ENCODE measurements at regions not wholly inside any gene's neighbourhood (a gene's known extent, or its start where the extent isn't known, plus 50 kb on each side); places are given as distances from the start of the nearest gene placed in this dataset.
A peak's percentile ranks its signal among the peaks of the same experiment; 100 is the strongest.

- Histone ChIP-seq H3K27ac (no peak overlapping the region), H3K9me3 (no peaks in the 10 kb centered on the region), H3K4me1 (peaks cover 0 to 6% (median 1%) of the 10 kb centered on the region in 3 donors), H3K36me3 (no peaks in the 10 kb centered on the region), H3K4me3 (no peak overlapping the region), H3K27me3 (no peaks in the 10 kb centered on the region)
- 98 to 99% methylated on average over 3 of the region's 3 CpGs for WGBS, 2 donors
- TF ChIP-seq CTCF (IDR thresholded peaks at IDR 0.05), result no peak
- intact Hi-C loops (cut with DNase I), result no loop called here
- DNase-seq (no peak), ATAC-seq (no peak), FAIRE-seq (no peak)
Observed at GRCh38 chr2:195537811-195538210, 119.2 kb upstream of the SLC39A10 start.

GRCh38 chr2:195536906-195537305 is 120.1 kb upstream of the SLC39A10 start:
- H3K36me3 ChIP-seq, result no peaks in the 10 kb centered on the region
- ATAC-seq (no peak), FAIRE-seq (no peak), DNase-seq (no peak)
- WGBS, 2 donors, result 45 to 53% methylated on average over 2 of the region's 2 CpGs
- H3K4me1 ChIP-seq, result peaks cover 0 to 6% (median 6%) of the 10 kb centered on the region in 3 donors
- H3K4me3 ChIP-seq, result no peak overlapping the region
- no peaks in the 10 kb centered on the region for H3K27me3 ChIP-seq
- intact Hi-C loops (cut with DNase I), result no loop called here
- no peak for TF ChIP-seq CTCF (IDR thresholded peaks at IDR 0.05)
- no peak overlapping the region for H3K27ac ChIP-seq
- H3K9me3 ChIP-seq, result no peaks in the 10 kb centered on the region

GRCh38 chr2:195535911-195536522 is 121.0 kb upstream of the SLC39A10 start:
- no peaks in the 10 kb centered on the region for H3K27me3 ChIP-seq
- ATAC-seq (peak in 3 of 4 donors; percentile 35 to 57 (median 44)), DNase-seq (peak in 1 of 6 donors; percentile 31), FAIRE-seq (no peak)
- no peak overlapping the region for H3K27ac ChIP-seq
- WGBS, 2 donors, result 79 to 82% methylated on average over 7 of the region's 7 CpGs
- no peak overlapping the region for H3K4me3 ChIP-seq
- intact Hi-C loops (cut with DNase I), result no loop called here
- no peak for TF ChIP-seq CTCF (IDR thresholded peaks at IDR 0.05)
- H3K9me3 ChIP-seq, result no peaks in the 10 kb centered on the region
- peaks cover 0 to 6% (median 6%) of the 10 kb centered on the region in 3 donors for H3K4me1 ChIP-seq
- H3K36me3 ChIP-seq, result no peaks in the 10 kb centered on the region

- no peak for TF ChIP-seq CTCF (IDR thresholded peaks at IDR 0.05)
- Histone ChIP-seq H3K4me3 (no peak overlapping the region), H3K27ac (no peak overlapping the region), H3K27me3 (no peaks in the 10 kb centered on the region), H3K36me3 (no peaks in the 10 kb centered on the region), H3K9me3 (no peaks in the 10 kb centered on the region), H3K4me1 (peaks cover 0 to 6% (median 6%) of the 10 kb centered on the region in 3 donors)
- 71 to 78% methylated on average over 1 of the region's 1 CpG for WGBS, 2 donors
- no peak for DNase-seq
- intact Hi-C loops (cut with DNase I), result no loop called here
- ATAC-seq, result no peak
- no peak for FAIRE-seq
Observed at GRCh38 chr2:195534971-195535370, 122.1 kb upstream of the SLC39A10 start.
